PC-3 (cell line): ENCODE measurements at regions not wholly inside any gene's neighbourhood (a gene's known extent, or its start where the extent isn't known, plus 50 kb on each side); places are given as distances from the start of the nearest gene placed in this dataset.

Experiments
- ATAC-seq: fragments of 200-7000 bp; cut with Tn5 transposase; 2 replicates; pipeline ENCODE4 v1.9.1; 2020; ENCODE audit warnings: mild to moderate bottlenecking, moderate library complexity
- BruUV-seq: library from RNA; stranded (reverse); fragments of 400-500 nt; replicated peaks from 2 replicates; lab custom pipeline; 2021; lab: Mats Ljungman, UMichigan
- CTCF ChIA-PET: fragments of 300-600 bp; sonication (Branson Sonifier 250); formaldehyde crosslinking; loops from one replicate; lab custom pipeline; 2022; ENCODE audit warnings: antibody characterized with exemption; lab: Charles Lee
- POLR2A ChIA-PET: fragments of 300-600 bp; sonication (Branson Sonifier 250); formaldehyde crosslinking; loops from one replicate; lab custom pipeline; 2022; ENCODE audit warnings: antibody characterized with exemption; ENCODE audit not compliant: unreplicated experiment; lab: Charles Lee
- DNase-seq: peaks from one replicate; pipeline ENCODE4 v3.0.0-alpha.2; 2015
- H2AFZ ChIP-seq: fragments of 300-600 bp; sonication (generic); 2 replicates; pipeline ENCODE4 v1.6.0; 2016; ENCODE audit warnings: antibody characterized with exemption, low read length
- H3F3A ChIP-seq: fragments of 300-600 bp; sonication (generic); one replicate; pipeline ENCODE4 v1.6.0; 2017; ENCODE audit warnings: antibody characterized with exemption, low read length, control low read depth, mild to moderate bottlenecking; ENCODE audit not compliant: unreplicated experiment
- H3K27ac ChIP-seq: fragments of 300-600 bp; sonication (generic); 2 replicates; pipeline ENCODE4 v1.5.1; 2016; ENCODE audit warnings: mild to moderate bottlenecking, low read length
- H3K27me3 ChIP-seq: fragments of 300-600 bp; sonication (generic); 2 replicates; pipeline ENCODE4 v1.6.1; 2016; ENCODE audit warnings: low read length, mixed read lengths
- H3K36me3 ChIP-seq: fragments of 300-600 bp; sonication (generic); 2 replicates; pipeline ENCODE4 v1.6.1; 2016; ENCODE audit warnings: low read depth, mixed run types, low read length, mixed read lengths
- H3K4me1 ChIP-seq: fragments of 300-600 bp; sonication (generic); 2 replicates; pipeline ENCODE4 v1.5.1; 2016; ENCODE audit warnings: low read length; ENCODE audit not compliant: insufficient read depth
- H3K4me2 ChIP-seq: fragments of 300-600 bp; sonication (generic); 2 replicates; pipeline ENCODE4 v1.6.0; 2016; ENCODE audit warnings: low read length
- H3K4me3 ChIP-seq: fragments of 300-600 bp; sonication (generic); 2 replicates; pipeline ENCODE4 v1.5.1; 2016; ENCODE audit warnings: mild to moderate bottlenecking, low read length, mixed read lengths
- H3K79me2 ChIP-seq: fragments of 300-600 bp; sonication (generic); 2 replicates; pipeline ENCODE4 v1.6.1; 2017; ENCODE audit warnings: low read length, mixed read lengths
- H3K9ac ChIP-seq: fragments of 300-600 bp; sonication (generic); 2 replicates; pipeline ENCODE4 v1.6.0; 2016; ENCODE audit warnings: mild to moderate bottlenecking, low read length
- H3K9me2 ChIP-seq: fragments of 300-600 bp; sonication (generic); replicated peaks from 2 replicates; pipeline ENCODE4 v1.6.1; 2016; ENCODE audit warnings: mixed run types, low read length, mixed read lengths
- H3K9me3 ChIP-seq: fragments of 300-600 bp; sonication (generic); 2 replicates; pipeline ENCODE4 v1.6.1; 2016; ENCODE audit warnings: low read length, mixed read lengths
- H4K20me1 ChIP-seq: fragments of 300-600 bp; sonication (generic); 2 replicates; pipeline ENCODE4 v1.6.1; 2016; ENCODE audit warnings: low read length, mixed read lengths
- EZH2 ChIP-seq: fragments of 300-600 bp; sonication (generic); IDR thresholded peaks from one replicate; pipeline ENCODE4 v1.6.1; 2017; ENCODE audit warnings: antibody characterized with exemption, mild to moderate bottlenecking, low read length; ENCODE audit not compliant: unreplicated experiment
- EZH2phosphoT487 ChIP-seq: fragments of 300-600 bp; sonication (generic); IDR thresholded peaks from 2 replicates; pipeline ENCODE4 v1.6.1; 2018; ENCODE audit warnings: mild to moderate bottlenecking, antibody characterized with exemption, low read length, borderline replicate concordance
- intact Hi-C: fragments of 100-400 bp; cut with micrococcal nuclease; formaldehyde crosslinking; loops from 2 replicates; pipeline ENCODE4 v1.9.0; 2023
- TF ChIP-seq, protein P1 (sequence below): fragments of 300-600 bp; sonication (generic); conservative IDR thresholded peaks from 2 replicates; pipeline ENCODE4 v1.5.1; 2017; ENCODE audit warnings: antibody characterized with exemption, low read depth, mild to moderate bottlenecking, low read length

DNA sequence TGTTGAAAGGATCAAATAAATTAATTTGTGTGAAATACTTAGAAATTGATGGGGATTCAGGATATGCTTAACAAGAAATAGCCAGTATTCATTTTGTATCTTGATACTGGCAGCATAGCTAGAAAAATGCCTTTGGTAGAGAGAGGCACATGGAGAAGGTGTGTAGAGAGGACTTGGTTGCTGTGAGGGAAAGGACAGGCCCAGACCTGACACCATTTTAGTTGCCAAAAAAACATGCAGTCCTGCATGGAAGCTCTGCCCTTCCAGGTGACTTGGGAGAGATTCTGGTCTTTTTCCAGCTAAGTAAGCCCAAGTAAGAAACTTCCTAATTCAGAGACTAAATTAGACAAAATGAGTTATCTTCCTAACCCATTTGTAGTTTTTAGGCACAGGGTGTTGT, 335.0 kb downstream of the RFC3 start:
- CTCF ChIA-PET: no interaction called here
- H3K27ac ChIP-seq: no peak overlapping the region
- no peaks in the 10 kb centered on the region for H3K9me3 ChIP-seq
- H3K4me2 ChIP-seq: no peak overlapping the region
- BruUV-seq: no TSS peak
- H3F3A ChIP-seq: peaks cover 13% of the 10 kb centered on the region
- H3K4me3 ChIP-seq: no peak overlapping the region
- POLR2A ChIA-PET: no interaction called here
- no peak for ATAC-seq
- H2AFZ ChIP-seq: no peak overlapping the region
- H3K36me3 ChIP-seq: no peaks in the 10 kb centered on the region
- H3K9ac ChIP-seq: no peak overlapping the region
- H3K4me1 ChIP-seq: peaks cover 42% of the 10 kb centered on the region
- no peaks in the 10 kb centered on the region for H3K9me2 ChIP-seq
- intact Hi-C loops: no loop called here
- no peaks in the 10 kb centered on the region for H3K27me3 ChIP-seq
- no peaks in the 10 kb centered on the region for H4K20me1 ChIP-seq
- TF ChIP-seq EZH2phosphoT487: no peak
- TF ChIP-seq, protein P1, sequence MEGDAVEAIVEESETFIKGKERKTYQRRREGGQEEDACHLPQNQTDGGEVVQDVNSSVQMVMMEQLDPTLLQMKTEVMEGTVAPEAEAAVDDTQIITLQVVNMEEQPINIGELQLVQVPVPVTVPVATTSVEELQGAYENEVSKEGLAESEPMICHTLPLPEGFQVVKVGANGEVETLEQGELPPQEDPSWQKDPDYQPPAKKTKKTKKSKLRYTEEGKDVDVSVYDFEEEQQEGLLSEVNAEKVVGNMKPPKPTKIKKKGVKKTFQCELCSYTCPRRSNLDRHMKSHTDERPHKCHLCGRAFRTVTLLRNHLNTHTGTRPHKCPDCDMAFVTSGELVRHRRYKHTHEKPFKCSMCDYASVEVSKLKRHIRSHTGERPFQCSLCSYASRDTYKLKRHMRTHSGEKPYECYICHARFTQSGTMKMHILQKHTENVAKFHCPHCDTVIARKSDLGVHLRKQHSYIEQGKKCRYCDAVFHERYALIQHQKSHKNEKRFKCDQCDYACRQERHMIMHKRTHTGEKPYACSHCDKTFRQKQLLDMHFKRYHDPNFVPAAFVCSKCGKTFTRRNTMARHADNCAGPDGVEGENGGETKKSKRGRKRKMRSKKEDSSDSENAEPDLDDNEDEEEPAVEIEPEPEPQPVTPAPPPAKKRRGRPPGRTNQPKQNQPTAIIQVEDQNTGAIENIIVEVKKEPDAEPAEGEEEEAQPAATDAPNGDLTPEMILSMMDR: no peak
- no peaks in the 10 kb centered on the region for H3K79me2 ChIP-seq
- DNase-seq: no peak

DNA sequence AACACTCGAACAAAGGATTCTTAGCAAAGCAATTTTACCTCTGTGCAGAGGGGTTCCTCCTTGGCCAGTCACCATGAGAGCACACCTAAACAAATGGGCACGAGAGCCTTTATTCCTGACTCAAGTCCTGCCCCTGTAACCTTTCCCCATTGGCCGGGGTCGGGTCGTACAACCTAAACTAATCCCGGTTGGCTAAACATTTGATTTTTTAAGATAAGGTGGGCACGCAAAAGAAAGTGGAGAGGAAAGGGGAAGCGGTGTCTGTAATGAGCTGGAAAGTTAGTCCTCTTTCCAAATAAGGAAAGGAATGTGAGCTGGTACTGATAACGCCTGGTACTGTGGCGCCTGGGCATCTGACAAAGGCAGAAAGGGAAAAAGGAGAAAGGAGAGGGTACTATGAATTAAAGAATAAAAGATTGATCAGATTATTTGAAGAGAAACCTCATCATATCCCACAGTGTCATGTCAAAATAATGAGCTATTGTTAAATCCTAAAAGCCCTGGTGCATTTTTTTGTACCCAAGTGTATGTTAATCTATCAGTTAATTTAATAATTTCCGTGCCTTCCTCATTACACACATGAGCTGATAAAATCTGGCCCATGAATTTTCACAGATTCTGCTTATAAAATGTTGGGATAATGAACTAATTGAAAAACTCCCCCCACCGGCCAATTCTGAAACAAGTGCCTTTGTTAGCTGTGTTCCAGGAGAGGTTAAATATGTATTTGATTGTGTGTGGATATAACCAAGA, 335.7 kb downstream of the RFC3 start:
- H3K4me2 ChIP-seq: no peak overlapping the region

More for the DNA sequence above, 335.7 kb downstream of the RFC3 start:
- no peaks in the 10 kb centered on the region for H3K9me2 ChIP-seq
- no peak overlapping the region for H3K27ac ChIP-seq
- ChIA-PET POLR2A (no interaction called here), CTCF (no interaction called here)
- ATAC-seq (no peak), DNase-seq (no peak)
- peaks cover 44% of the 10 kb centered on the region for H3K4me1 ChIP-seq
- H3K4me3 ChIP-seq: no peak overlapping the region
- H4K20me1 ChIP-seq: no peaks in the 10 kb centered on the region
- TF ChIP-seq EZH2 (no peak), EZH2phosphoT487 (no peak)
- TF ChIP-seq, protein P1: no peak
- no peak overlapping the region for H3K9ac ChIP-seq
- H3K79me2 ChIP-seq: no peaks in the 10 kb centered on the region
- intact Hi-C loops: no loop called here
- peaks cover 13% of the 10 kb centered on the region for H3F3A ChIP-seq
- no TSS peak for BruUV-seq
- H3K9me3 ChIP-seq: no peaks in the 10 kb centered on the region
- no peaks in the 10 kb centered on the region for H3K27me3 ChIP-seq
- H2AFZ ChIP-seq: no peak overlapping the region
- H3K36me3 ChIP-seq: no peaks in the 10 kb centered on the region
